ENCODE measurements at regions not wholly inside any gene's neighbourhood (a gene's known extent, or its start where the extent isn't known, plus 50 kb on each side); places are given as distances from the start of the nearest gene placed in this dataset.

GRCh38 chr1:168631671-168632400, 55.4 kb downstream of the XCL1 start:
- in situ Hi-C loops (cut with HindIII; ENCODE audit: low pct_ligation_motif_present, low sequenced_read_pairs) = loop anchor here (25.0 kb wide), 1 partner anchor 505 kb away; no protein-coding TSS in a partner anchor
- DNase-seq = no peak
- no peak for TF ChIP-seq CTCF (IDR thresholded peaks at IDR 0.05; ENCODE audit: low read depth, low read length, missing control alignments)
- Histone ChIP-seq H3K4me3 (ENCODE audit: low read depth, low read length) (no peak overlapping the region), H3K27ac (no peak overlapping the region), H3K27me3 (replicated peaks) (no peaks in the 10 kb centered on the region), H3K36me3 (replicated peaks) (no peaks in the 10 kb centered on the region)

DNA sequence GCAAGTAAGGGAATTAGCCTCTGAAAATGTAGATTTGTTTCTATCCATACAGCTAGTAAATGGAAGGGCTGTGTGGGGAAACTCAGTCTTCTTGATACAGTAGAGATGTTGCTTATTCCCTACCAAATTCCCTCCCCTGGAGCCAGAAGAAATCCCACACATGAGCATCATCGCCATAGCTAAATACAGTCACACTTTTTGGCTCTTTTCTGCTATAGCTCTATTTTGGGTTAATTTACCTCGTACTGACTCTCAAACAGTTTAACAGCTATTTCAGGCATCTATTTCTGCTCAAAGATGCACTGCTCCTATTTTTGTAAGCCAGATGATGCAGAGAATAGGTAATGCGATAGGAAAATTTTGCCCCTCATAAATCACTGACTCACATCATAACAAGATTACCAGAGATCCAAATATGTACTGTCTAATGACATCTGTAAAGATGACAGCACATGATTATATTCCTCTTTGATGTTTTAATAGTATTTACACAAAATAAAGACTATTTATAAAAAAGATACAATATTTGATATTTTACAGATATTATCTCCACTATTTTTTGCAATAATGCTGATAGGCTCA, 58.6 kb downstream of the XCL1 start:
- Histone ChIP-seq H3K27me3 (replicated peaks) (no peaks in the 10 kb centered on the region), H3K36me3 (replicated peaks) (no peaks in the 10 kb centered on the region), H3K27ac (no peak overlapping the region), H3K4me3 (ENCODE audit: low read depth, low read length) (no peak overlapping the region)
- in situ Hi-C loops (cut with HindIII; ENCODE audit: low pct_ligation_motif_present, low sequenced_read_pairs) = loop anchor here (25.0 kb wide), 1 partner anchor 502 kb away; no protein-coding TSS in a partner anchor
- DNase-seq = no peak
- no peak for TF ChIP-seq CTCF (IDR thresholded peaks at IDR 0.05; ENCODE audit: low read depth, low read length, missing control alignments)

DNA sequence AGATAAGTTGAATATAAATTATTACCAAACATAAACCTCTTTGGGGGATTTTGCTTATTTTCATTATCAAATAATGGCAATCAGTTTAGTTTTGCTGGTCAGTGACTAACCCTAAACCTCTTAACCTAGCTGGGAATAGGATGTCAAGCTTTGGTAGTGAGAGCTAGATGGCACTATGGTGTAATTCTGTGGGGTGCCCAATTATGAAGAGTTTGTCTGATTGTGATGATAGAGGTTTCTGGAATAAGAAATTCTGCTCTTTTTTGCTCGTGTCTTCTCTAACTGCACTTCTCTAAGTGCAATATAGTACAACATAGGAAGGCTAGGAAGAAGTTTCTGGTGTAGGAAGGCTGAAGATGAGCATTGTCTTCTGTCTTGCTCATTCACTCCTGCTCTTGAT, 59.8 kb downstream of the XCL1 start:
- Histone ChIP-seq H3K4me3 (ENCODE audit: low read depth, low read length) (no peak overlapping the region), H3K27ac (no peak overlapping the region), H3K27me3 (replicated peaks) (no peaks in the 10 kb centered on the region), H3K36me3 (replicated peaks) (no peaks in the 10 kb centered on the region)
- no peak for DNase-seq
- in situ Hi-C loops (cut with HindIII; ENCODE audit: low pct_ligation_motif_present, low sequenced_read_pairs) = loop anchor here (25.0 kb wide), 1 partner anchor 501 kb away; no protein-coding TSS in a partner anchor
- TF ChIP-seq CTCF (IDR thresholded peaks at IDR 0.05; ENCODE audit: low read depth, low read length, missing control alignments) = no peak

DNA sequence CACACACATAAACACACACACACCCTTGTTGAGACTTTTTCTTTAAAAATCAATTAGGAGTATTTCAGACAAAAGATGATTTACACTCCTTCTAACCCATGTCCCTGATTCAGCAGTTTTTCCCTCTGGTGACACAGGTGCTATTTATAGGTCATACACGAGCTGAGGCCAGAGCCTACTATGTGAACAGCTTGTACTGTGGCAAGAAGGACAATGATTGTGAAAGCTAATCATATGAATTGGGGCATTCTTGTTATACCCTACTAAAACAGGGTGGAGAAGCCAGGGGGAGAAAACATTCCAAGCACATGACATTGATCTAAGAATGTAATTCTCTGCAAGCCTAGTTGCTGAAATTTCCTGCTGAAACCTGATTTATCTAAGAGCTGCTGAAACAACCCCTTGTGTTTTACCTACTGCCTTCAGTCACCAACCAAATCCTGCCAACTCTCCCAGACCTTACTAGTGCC, 60.3 kb downstream of the XCL1 start:
- Histone ChIP-seq H3K36me3 (replicated peaks) (no peaks in the 10 kb centered on the region), H3K4me3 (ENCODE audit: low read depth, low read length) (no peak overlapping the region), H3K27me3 (replicated peaks) (no peaks in the 10 kb centered on the region), H3K27ac (no peak overlapping the region)
- peak; percentile 41 for DNase-seq
- in situ Hi-C loops (cut with HindIII; ENCODE audit: low pct_ligation_motif_present, low sequenced_read_pairs) = loop anchor here (25.0 kb wide), 1 partner anchor 501 kb away; no protein-coding TSS in a partner anchor
- TF ChIP-seq CTCF (IDR thresholded peaks at IDR 0.05; ENCODE audit: low read depth, low read length, missing control alignments) = no peak

- no peaks in the 10 kb centered on the region for H3K36me3 ChIP-seq (replicated peaks)
- no peak for DNase-seq
- peak; percentile 74 for TF ChIP-seq CTCF (IDR thresholded peaks at IDR 0.05; ENCODE audit: low read depth, low read length, missing control alignments)
- no peak overlapping the region for H3K4me3 ChIP-seq (ENCODE audit: low read depth, low read length)
- in situ Hi-C loops (cut with HindIII; ENCODE audit: low pct_ligation_motif_present, low sequenced_read_pairs) = loop anchor here (25.0 kb wide), 1 partner anchor 500 kb away; no protein-coding TSS in a partner anchor
- H3K27ac ChIP-seq = no peak overlapping the region
- no peaks in the 10 kb centered on the region for H3K27me3 ChIP-seq (replicated peaks)
Measured at GRCh38 chr1:168637350-168637991, 61.1 kb downstream of the XCL1 start.

All from brain microvascular endothelial cell (primary cell).